Gastrocnemius medialis (tissue), 4 donors: ENCODE measurements at regions not wholly inside any gene's neighbourhood (a gene's known extent, or its start where the extent isn't known, plus 50 kb on each side); places are given as distances from the start of the nearest gene placed in this dataset.

Experiments
- CTCF ChIP-seq, 5 experiments: fragments of 450-650 bp in 3 of 5; fragments of 200-600 bp in 2 of 5; sonication (generic) in 2 of 5; IDR thresholded peaks in 4 of 5; conservative IDR thresholded peaks in 1 of 5; 1 replicate in 4 of 5; 2 replicates in 1 of 5; pipeline ENCODE4 v1.5.1; 2016 to 2019; ENCODE audit warnings: antibody characterized with exemption in 5 of 5, mild to moderate bottlenecking in 3 of 5, moderate library complexity in 3 of 5
- POLR2A ChIP-seq, 2 donors: fragments of 450-650 bp; IDR thresholded peaks; one replicate each; pipeline ENCODE4 v1.6.1; 2017; ENCODE audit warnings: antibody characterized with exemption in 2 of 2, mild to moderate bottlenecking in 2 of 2, moderate library complexity in 2 of 2

- TF ChIP-seq CTCF (IDR thresholded peaks at IDR 0.05 in 4 of 5, conservative IDR thresholded peaks at IDR 0.05 in 1 of 5): no peak
- no peak for TF ChIP-seq POLR2A (IDR thresholded peaks at IDR 0.05)
These were observed 185.8 kb upstream of the GPRIN3 start for GRCh38 chr4:89493367-89493766.
